ENCODE measurements at regions not wholly inside any gene's neighbourhood (a gene's known extent, or its start where the extent isn't known, plus 50 kb on each side); places are given as distances from the start of the nearest gene placed in this dataset.
"Not testable (repeated sequence)": the region's sequence is repeated elsewhere in the genome, so short reads cannot be mapped to it uniquely, and the experiment has no call there.

- POLR2A ChIA-PET; DNase-seq (ENCODE audit: low read depth, low spot score); FAIRE-seq; intact Hi-C loops (cut with micrococcal nuclease); H4K20me1 ChIP-seq (replicated peaks; ENCODE audit: control insufficient read depth, extremely low read depth, insufficient read depth, low read length); H3K4me2 ChIP-seq (ENCODE audit: insufficient read depth, low read length); H3K27me3 ChIP-seq (ENCODE audit: control insufficient read depth in 2 of 2, insufficient read depth in 2 of 2, low read length in 2 of 2); H2AFZ ChIP-seq (ENCODE audit: low read depth, low read length); H3K9me3 ChIP-seq (replicated peaks; ENCODE audit: control insufficient read depth, insufficient read depth, low read length); H3K9me1 ChIP-seq (replicated peaks; ENCODE audit: control insufficient read depth, extremely low read depth, insufficient read depth, low read length); H3K27ac ChIP-seq (ENCODE audit: insufficient read depth, low read depth, low read length); dilution Hi-C loops (cut with MboI; ENCODE audit: extremely low pct_ligation_motif_present, low sequenced_read_pairs); H3K4me1 ChIP-seq (ENCODE audit: control insufficient read depth, extremely low read depth, insufficient read depth, low read length); CTCF ChIA-PET; H3K9ac ChIP-seq (replicated peaks; ENCODE audit: extremely low read depth, insufficient read depth, low read length); H3K4me3 ChIP-seq (replicated peaks in 1 of 3; ENCODE audit: insufficient read depth in 1 of 3, low read depth in 1 of 3, low read length in 3 of 3); H3K36me3 ChIP-seq (ENCODE audit: control insufficient read depth in 2 of 2, extremely low read depth in 1 of 2, insufficient read depth in 2 of 2, low read length in 2 of 2); BruUV-seq (replicated peaks); H3K79me2 ChIP-seq (ENCODE audit: control insufficient read depth, insufficient read depth, low read length): not testable (repeated sequence)
Observed at GRCh38 chr16:32873783-32874182, 197.8 kb upstream of the TP53TG3 start.

DNA sequence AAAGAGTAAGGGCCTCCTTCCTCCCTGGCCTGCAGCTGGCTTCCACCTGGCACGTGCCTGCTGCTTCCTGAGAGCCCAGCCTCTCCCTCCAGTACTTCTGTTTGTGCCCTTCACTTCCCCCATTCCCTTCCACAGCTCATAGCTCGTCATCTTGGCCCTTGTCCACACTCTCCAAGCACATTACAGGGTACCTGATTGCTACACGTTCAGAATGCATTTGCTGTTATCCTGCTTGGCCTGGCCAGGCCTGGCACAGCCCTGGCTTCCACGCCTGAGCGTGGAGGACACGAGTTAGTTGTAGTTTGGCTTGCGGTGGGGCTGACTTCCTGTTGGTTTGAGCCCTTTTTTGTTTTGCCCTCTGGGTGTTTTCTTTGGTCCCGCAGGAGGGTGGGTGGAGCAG is 197.2 kb upstream of the TP53TG3 start:
- FAIRE-seq: not testable (repeated sequence)

DNA sequence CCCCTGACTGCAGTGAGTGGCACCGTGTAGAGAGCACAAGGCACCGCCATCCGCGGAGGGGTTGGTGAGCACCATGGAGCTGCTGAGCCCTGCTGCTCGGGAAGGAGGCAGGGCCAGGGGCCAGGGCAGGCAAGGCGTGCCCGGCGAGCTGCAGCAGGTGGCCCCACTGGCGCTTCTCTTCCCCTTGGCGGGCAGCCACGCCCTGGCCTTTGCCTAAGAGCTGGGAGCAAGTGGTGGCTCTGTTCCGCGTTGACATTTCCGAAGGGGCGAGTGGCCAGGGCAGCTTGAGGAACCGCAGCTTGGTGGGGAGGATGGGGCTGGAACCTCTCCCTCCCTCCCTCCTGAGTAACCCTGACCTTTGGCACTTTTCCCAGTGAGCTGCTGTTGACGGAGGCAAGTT is 194.7 kb upstream of the TP53TG3 start:
- BruUV-seq (replicated peaks); H3K27me3 ChIP-seq (ENCODE audit: control insufficient read depth in 2 of 2, insufficient read depth in 2 of 2, low read length in 2 of 2); H3K4me3 ChIP-seq (replicated peaks in 1 of 3; ENCODE audit: insufficient read depth in 1 of 3, low read depth in 1 of 3, low read length in 3 of 3); H3K27ac ChIP-seq (ENCODE audit: insufficient read depth, low read depth, low read length); intact Hi-C loops (cut with micrococcal nuclease); H4K20me1 ChIP-seq (replicated peaks; ENCODE audit: control insufficient read depth, extremely low read depth, insufficient read depth, low read length); H3K4me1 ChIP-seq (ENCODE audit: control insufficient read depth, extremely low read depth, insufficient read depth, low read length); dilution Hi-C loops (cut with MboI; ENCODE audit: extremely low pct_ligation_motif_present, low sequenced_read_pairs); DNase-seq (ENCODE audit: low read depth, low spot score); CTCF ChIA-PET; H3K9me1 ChIP-seq (replicated peaks; ENCODE audit: control insufficient read depth, extremely low read depth, insufficient read depth, low read length); H3K36me3 ChIP-seq (ENCODE audit: control insufficient read depth in 2 of 2, extremely low read depth in 1 of 2, insufficient read depth in 2 of 2, low read length in 2 of 2); H2AFZ ChIP-seq (ENCODE audit: low read depth, low read length); FAIRE-seq; H3K79me2 ChIP-seq (ENCODE audit: control insufficient read depth, insufficient read depth, low read length); H3K4me2 ChIP-seq (ENCODE audit: insufficient read depth, low read length); POLR2A ChIA-PET; H3K9me3 ChIP-seq (replicated peaks; ENCODE audit: control insufficient read depth, insufficient read depth, low read length); H3K9ac ChIP-seq (replicated peaks; ENCODE audit: extremely low read depth, insufficient read depth, low read length): not testable (repeated sequence)

More for the DNA sequence above, 197.2 kb upstream of the TP53TG3 start:
- H3K27ac ChIP-seq (ENCODE audit: insufficient read depth, low read depth, low read length); H2AFZ ChIP-seq (ENCODE audit: low read depth, low read length); H3K9me3 ChIP-seq (replicated peaks; ENCODE audit: control insufficient read depth, insufficient read depth, low read length); intact Hi-C loops (cut with micrococcal nuclease); H3K79me2 ChIP-seq (ENCODE audit: control insufficient read depth, insufficient read depth, low read length); H3K4me2 ChIP-seq (ENCODE audit: insufficient read depth, low read length); H3K4me3 ChIP-seq (replicated peaks in 1 of 3; ENCODE audit: insufficient read depth in 1 of 3, low read depth in 1 of 3, low read length in 3 of 3); H4K20me1 ChIP-seq (replicated peaks; ENCODE audit: control insufficient read depth, extremely low read depth, insufficient read depth, low read length); CTCF ChIA-PET; POLR2A ChIA-PET; H3K9me1 ChIP-seq (replicated peaks; ENCODE audit: control insufficient read depth, extremely low read depth, insufficient read depth, low read length); DNase-seq (ENCODE audit: low read depth, low spot score); dilution Hi-C loops (cut with MboI; ENCODE audit: extremely low pct_ligation_motif_present, low sequenced_read_pairs); H3K9ac ChIP-seq (replicated peaks; ENCODE audit: extremely low read depth, insufficient read depth, low read length); H3K36me3 ChIP-seq (ENCODE audit: control insufficient read depth in 2 of 2, extremely low read depth in 1 of 2, insufficient read depth in 2 of 2, low read length in 2 of 2); BruUV-seq (replicated peaks); H3K27me3 ChIP-seq (ENCODE audit: control insufficient read depth in 2 of 2, insufficient read depth in 2 of 2, low read length in 2 of 2); H3K4me1 ChIP-seq (ENCODE audit: control insufficient read depth, extremely low read depth, insufficient read depth, low read length): not testable (repeated sequence)

DNA sequence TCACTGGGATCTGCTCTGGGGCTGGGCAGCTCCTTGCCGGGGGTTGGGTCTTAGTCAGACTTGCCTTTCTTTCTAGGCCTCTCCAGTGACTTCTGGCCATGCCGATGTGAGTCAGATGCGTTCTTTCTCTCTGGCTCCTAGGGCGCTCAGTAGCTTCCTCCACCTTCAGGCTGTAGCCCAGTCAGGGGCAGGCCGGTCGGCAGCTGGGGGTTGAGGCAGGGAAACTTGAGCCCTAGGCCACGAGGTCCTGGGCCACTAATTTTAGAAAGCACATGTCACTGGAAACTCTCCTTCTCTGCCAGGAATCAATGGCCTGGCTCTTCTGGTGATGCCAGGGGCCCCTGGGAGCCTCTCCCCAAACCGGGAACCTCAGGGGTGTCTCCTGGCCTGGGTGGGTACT is 192.4 kb upstream of the TP53TG3 start:
- FAIRE-seq; H4K20me1 ChIP-seq (replicated peaks; ENCODE audit: control insufficient read depth, extremely low read depth, insufficient read depth, low read length); H3K4me2 ChIP-seq (ENCODE audit: insufficient read depth, low read length); H3K4me3 ChIP-seq (replicated peaks in 1 of 3; ENCODE audit: insufficient read depth in 1 of 3, low read depth in 1 of 3, low read length in 3 of 3); BruUV-seq (replicated peaks); H3K4me1 ChIP-seq (ENCODE audit: control insufficient read depth, extremely low read depth, insufficient read depth, low read length); H3K9ac ChIP-seq (replicated peaks; ENCODE audit: extremely low read depth, insufficient read depth, low read length); intact Hi-C loops (cut with micrococcal nuclease); H3K79me2 ChIP-seq (ENCODE audit: control insufficient read depth, insufficient read depth, low read length); CTCF ChIA-PET; H3K9me3 ChIP-seq (replicated peaks; ENCODE audit: control insufficient read depth, insufficient read depth, low read length); H3K9me1 ChIP-seq (replicated peaks; ENCODE audit: control insufficient read depth, extremely low read depth, insufficient read depth, low read length); H3K27me3 ChIP-seq (ENCODE audit: control insufficient read depth in 2 of 2, insufficient read depth in 2 of 2, low read length in 2 of 2); DNase-seq (ENCODE audit: low read depth, low spot score); H2AFZ ChIP-seq (ENCODE audit: low read depth, low read length); H3K36me3 ChIP-seq (ENCODE audit: control insufficient read depth in 2 of 2, extremely low read depth in 1 of 2, insufficient read depth in 2 of 2, low read length in 2 of 2); H3K27ac ChIP-seq (ENCODE audit: insufficient read depth, low read depth, low read length); POLR2A ChIA-PET; dilution Hi-C loops (cut with MboI; ENCODE audit: extremely low pct_ligation_motif_present, low sequenced_read_pairs): not testable (repeated sequence)

Measured in endothelial cell of umbilical vein (primary cell).